Stomach smooth muscle (tissue), 2 donors: ENCODE measurements at regions not wholly inside any gene's neighbourhood (a gene's known extent, or its start where the extent isn't known, plus 50 kb on each side); places are given as distances from the start of the nearest gene placed in this dataset.

ENCODE experiments used
- H3K27ac ChIP-seq: one replicate; pipeline ENCODE4 v1.7.0; 2013; ENCODE audit warnings: mild to moderate bottlenecking, low read length, inconsistent platforms
- H3K27me3 ChIP-seq, 2 donors: one replicate each; pipeline ENCODE4 v1.7.0; 2013; ENCODE audit warnings: low read length in 2 of 2; ENCODE audit not compliant: insufficient read depth in 2 of 2, control insufficient read depth in 1 of 2
- H3K36me3 ChIP-seq, 2 donors: one replicate each; pipeline ENCODE4 v1.7.0; 2013; ENCODE audit warnings: low read length in 2 of 2; ENCODE audit not compliant: control insufficient read depth in 2 of 2, insufficient read depth in 2 of 2
- H3K4me1 ChIP-seq: one replicate; pipeline ENCODE4 v1.7.0; 2013; ENCODE audit warnings: low read length; ENCODE audit not compliant: control insufficient read depth, insufficient read depth
- H3K4me3 ChIP-seq, 2 donors: one replicate each; pipeline ENCODE4 v1.7.0; 2013; ENCODE audit warnings: low read length in 2 of 2
- H3K9ac ChIP-seq, 2 donors: one replicate each; pipeline ENCODE4 v1.7.0; 2013; ENCODE audit warnings: low read length in 2 of 2, mild to moderate bottlenecking in 1 of 2
- H3K9me3 ChIP-seq, 2 donors: one replicate each; pipeline ENCODE4 v1.7.0; 2013; ENCODE audit warnings: low read length in 2 of 2; ENCODE audit not compliant: control insufficient read depth in 2 of 2
- donor health status: healthy.
- donor health status: Pancreatic carcinoma.

DNA sequence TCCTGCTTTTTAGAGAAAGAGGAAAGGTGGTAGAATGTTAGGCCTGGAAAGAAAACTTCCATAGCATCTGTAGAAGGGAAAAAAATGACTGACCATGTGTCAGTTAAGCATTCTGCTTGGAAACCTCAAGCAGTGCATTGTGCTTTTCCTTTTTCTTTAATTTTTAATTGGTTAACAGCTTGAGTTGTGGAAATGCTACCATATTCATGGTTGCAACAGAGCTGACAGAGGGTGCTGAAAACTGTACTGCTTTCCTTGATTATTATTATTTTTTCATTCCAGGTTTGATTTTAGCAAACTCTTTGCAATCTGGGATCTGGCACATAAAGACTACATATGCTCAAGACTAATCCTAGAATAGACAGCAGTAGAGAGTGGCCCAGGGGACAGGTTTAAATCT, 404.5 kb downstream of the EPHA4 start:
- H3K27ac ChIP-seq = no peak overlapping the region
- no peak overlapping the region for H3K9ac ChIP-seq
- no peaks in the 10 kb centered on the region for H3K9me3 ChIP-seq
- no peaks in the 10 kb centered on the region for H3K27me3 ChIP-seq
- H3K4me3 ChIP-seq = no peak overlapping the region
- no peaks in the 10 kb centered on the region for H3K36me3 ChIP-seq
- no peaks in the 10 kb centered on the region for H3K4me1 ChIP-seq

DNA sequence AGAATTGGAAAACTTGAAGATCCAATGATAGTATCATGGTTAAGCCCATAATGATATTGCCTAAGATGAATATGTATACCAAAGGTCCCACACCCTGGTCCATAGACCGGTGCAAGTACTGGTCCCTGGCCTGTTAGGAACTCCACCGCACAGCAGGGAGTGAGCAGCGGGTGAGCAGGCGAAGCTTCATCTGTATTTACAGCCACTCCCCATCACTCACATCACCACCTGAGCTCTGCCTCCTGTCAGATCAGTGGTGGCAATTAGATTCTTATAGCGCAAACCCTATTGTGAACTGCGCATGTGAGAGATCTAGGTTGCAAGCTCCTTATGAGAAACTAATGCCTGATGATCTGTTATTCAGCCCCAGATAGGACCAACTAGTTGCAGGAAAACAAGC, 402.4 kb downstream of the EPHA4 start:
- Histone ChIP-seq H3K9ac (no peak overlapping the region), H3K27ac (no peak overlapping the region), H3K4me3 (no peak overlapping the region), H3K4me1 (no peaks in the 10 kb centered on the region), H3K9me3 (no peaks in the 10 kb centered on the region), H3K27me3 (no peaks in the 10 kb centered on the region), H3K36me3 (no peaks in the 10 kb centered on the region)

DNA sequence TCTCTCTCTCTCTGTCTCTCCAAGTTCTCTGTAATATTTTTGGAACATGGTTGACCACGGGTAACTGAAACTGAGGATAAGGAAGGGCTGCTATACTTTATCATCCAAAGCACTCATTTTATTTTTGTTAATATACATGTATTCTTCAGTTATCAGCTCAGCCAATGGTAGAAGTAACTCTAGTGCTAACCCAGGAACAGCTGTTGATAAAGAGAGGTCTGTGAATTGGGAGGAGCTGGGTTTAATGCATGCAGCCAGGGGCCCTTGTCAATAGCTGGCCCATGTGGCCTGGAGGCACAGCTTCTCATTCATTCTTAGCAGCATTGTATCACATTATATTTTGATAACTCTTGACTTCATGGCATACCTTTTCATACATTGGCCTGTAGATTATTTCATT, 401.6 kb downstream of the EPHA4 start:
- Histone ChIP-seq H3K9ac (no peak overlapping the region), H3K4me3 (no peak overlapping the region), H3K27me3 (no peaks in the 10 kb centered on the region), H3K27ac (no peak overlapping the region), H3K9me3 (no peaks in the 10 kb centered on the region), H3K36me3 (no peaks in the 10 kb centered on the region), H3K4me1 (no peaks in the 10 kb centered on the region)

DNA sequence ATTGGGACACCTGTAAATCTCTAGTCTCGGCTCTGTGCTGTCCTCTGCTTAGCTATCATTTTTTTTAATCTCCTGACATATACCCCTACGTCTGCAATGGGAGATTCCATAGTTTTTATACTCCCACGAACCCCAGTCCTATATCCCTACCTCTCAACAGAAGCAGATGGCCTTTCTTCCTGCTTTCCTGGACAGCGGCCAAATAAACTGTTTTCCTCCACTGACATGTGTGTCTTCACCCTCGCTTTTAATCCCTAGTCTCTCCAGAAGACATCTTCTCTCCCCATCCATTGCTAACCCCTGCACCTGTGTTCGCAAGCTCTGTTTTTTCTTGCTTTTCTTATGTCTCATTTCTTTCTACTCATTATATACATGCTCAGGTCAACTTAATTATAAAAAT, 395.4 kb downstream of the EPHA4 start:
- H3K9ac ChIP-seq = no peak overlapping the region
- no peak overlapping the region for H3K27ac ChIP-seq
- no peak overlapping the region for H3K4me3 ChIP-seq
- H3K27me3 ChIP-seq = no peaks in the 10 kb centered on the region
- no peaks in the 10 kb centered on the region for H3K9me3 ChIP-seq
- no peaks in the 10 kb centered on the region for H3K36me3 ChIP-seq
- no peaks in the 10 kb centered on the region for H3K4me1 ChIP-seq

DNA sequence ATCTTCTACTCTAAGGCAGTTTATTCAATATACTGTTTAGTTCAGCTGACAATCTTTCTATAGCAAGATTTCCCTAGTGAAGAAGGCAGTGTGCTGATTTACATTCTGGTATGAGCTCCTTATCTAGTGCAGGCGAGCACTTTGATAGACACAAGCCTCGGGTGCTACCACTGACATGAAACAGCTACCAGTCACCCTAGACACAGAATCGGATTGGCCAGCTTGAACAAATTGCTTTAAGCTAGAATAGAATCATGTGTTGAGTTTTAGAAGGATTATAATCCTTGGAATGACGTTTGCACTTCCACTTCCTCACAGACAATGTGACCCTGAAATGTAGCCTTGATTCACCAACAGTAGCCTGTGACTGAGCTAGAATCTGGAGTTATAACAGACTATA, 394.0 kb downstream of the EPHA4 start:
- Histone ChIP-seq H3K4me1 (no peaks in the 10 kb centered on the region), H3K36me3 (no peaks in the 10 kb centered on the region), H3K27me3 (no peaks in the 10 kb centered on the region), H3K4me3 (no peak overlapping the region), H3K9me3 (no peaks in the 10 kb centered on the region), H3K27ac (no peak overlapping the region), H3K9ac (no peak overlapping the region)

DNA sequence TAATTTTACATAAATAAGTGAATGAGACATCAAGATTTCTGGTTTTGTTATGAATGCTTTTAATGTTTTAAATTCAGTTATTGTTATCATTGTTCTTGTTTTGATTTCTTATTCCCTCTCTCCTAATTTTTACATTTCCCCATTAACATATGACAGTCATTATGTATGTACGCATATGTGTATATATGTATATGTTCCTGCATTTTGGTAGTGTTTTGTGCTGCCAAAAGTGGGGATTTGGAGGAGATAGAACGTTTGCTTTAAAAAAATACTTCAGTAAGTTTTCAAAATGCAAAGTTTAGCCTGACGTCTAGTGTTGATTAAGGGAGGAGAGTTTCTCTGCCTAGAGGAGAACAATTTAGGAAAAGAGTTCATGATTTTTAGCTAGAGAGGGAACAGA, 385.2 kb downstream of the EPHA4 start:
- Histone ChIP-seq H3K4me3 (no peak overlapping the region), H3K27ac (no peak overlapping the region), H3K4me1 (no peaks in the 10 kb centered on the region), H3K9ac (no peak overlapping the region), H3K36me3 (no peaks in the 10 kb centered on the region), H3K27me3 (no peaks in the 10 kb centered on the region), H3K9me3 (peaks cover 0 to 2% of the 10 kb centered on the region in 2 donors)

DNA sequence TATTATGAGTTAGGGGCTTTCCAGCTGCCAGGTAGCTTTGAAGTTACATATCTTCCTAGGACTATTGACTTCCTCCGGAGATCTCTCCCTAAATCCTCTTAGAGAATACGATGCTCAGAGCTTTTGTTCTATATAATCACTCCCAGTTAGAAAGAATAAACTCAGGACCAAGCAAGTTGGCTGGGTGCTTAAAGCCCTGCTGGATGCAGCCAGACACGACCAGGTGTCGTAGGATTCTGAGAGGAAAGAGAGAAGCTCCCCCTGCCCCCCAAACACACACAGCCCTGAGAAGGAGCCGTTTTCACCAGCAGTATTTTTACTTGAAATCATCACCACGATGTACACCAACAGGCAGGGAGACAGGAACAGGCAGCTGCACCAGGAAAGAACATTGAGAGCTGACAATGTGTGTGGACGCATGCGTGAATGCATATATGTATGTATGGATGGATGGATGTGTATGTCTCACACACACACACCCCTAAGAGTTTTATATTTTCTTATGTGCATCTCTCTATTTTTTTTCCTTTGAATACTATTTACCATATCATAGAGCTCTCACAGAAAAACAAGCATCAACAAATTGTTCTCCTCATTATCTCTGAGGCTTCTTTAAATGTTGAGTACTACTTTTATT, 382.6 kb downstream of the EPHA4 start:
- no peak overlapping the region for H3K4me3 ChIP-seq
- H3K4me1 ChIP-seq = no peaks in the 10 kb centered on the region
- H3K27ac ChIP-seq = no peak overlapping the region
- no peaks in the 10 kb centered on the region for H3K27me3 ChIP-seq
- H3K9ac ChIP-seq = no peak overlapping the region
- H3K36me3 ChIP-seq = no peaks in the 10 kb centered on the region
- H3K9me3 ChIP-seq = peaks cover 0 to 2% of the 10 kb centered on the region in 2 donors

DNA sequence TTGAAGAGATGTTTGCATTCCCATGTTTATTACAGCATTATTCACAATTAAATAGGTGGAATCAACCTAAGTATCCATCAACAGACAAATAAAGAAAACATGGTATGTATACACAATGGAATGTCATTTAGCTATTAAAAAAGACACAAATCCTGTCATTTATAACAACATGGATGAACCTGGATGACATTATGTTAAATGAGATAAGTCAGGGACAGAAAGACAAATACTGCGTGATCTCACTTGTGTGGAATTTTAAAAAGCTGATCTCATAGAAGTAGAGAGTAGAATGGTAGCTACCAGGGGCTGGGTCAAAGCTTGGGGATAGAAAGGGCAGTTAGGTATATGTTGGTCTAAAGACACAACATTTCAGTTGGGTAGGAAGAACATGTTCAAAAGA, 376.3 kb downstream of the EPHA4 start:
- no peaks in the 10 kb centered on the region for H3K4me1 ChIP-seq

DNA sequence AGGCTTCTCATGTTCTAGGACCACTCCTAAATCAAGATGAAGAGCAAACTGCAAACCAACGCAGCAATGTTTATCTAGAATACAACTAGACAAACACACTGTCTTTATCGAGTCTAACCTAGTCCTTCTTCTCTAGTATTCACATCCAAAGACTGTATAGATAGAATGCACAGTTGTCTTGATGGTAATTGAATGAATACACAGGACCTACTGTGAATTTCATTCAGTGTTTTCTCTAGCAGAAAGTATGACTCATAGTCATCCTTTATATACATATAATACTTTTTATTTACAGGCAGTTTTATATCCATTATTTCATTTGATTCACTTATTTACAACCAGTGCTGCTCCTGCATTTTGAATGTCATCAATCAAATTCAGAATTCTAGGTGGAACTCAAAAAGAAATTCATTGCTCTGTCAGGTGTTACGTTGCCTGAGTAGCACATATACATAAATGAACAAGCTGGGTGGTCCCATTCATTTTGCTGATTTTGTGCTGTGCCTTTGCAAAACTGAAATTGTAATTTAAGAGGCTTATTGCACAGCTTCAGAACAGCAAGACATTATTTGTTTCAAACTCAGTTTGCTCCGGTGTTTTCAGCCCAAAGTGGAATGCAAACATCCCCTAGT, 374.8 kb downstream of the EPHA4 start:
- Histone ChIP-seq H3K4me1 (no peaks in the 10 kb centered on the region), H3K9ac (no peak overlapping the region), H3K27me3 (no peaks in the 10 kb centered on the region), H3K36me3 (no peaks in the 10 kb centered on the region), H3K27ac (no peak overlapping the region), H3K9me3 (no peaks in the 10 kb centered on the region), H3K4me3 (no peak overlapping the region)

More for the DNA sequence above, 376.3 kb downstream of the EPHA4 start:
- Histone ChIP-seq H3K9me3 (no peaks in the 10 kb centered on the region), H3K9ac (no peak overlapping the region), H3K27ac (no peak overlapping the region), H3K27me3 (no peaks in the 10 kb centered on the region), H3K36me3 (no peaks in the 10 kb centered on the region), H3K4me3 (no peak overlapping the region)

DNA sequence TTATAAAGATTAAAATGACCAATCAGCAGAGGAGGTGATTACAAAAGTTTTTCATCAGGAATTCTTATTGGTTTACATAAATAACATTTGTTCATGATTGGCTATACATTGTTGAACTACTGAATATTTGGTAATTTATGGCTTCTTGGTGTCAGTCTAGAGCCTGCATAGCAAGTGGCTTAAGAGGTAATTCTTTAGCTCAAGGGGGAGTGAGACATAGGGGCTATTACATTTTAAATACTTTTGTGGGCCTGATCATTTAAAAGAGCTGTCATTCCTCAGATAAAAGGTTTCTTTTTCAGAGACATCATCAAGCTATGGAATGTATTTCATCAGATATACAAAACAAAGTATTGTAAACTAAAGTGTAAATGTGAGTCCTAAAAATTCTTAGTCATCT, 373.8 kb downstream of the EPHA4 start:
- H3K9ac ChIP-seq = no peak overlapping the region
- H3K4me3 ChIP-seq = no peak overlapping the region
- H3K4me1 ChIP-seq = no peaks in the 10 kb centered on the region
- H3K27ac ChIP-seq = no peak overlapping the region
- H3K9me3 ChIP-seq = no peaks in the 10 kb centered on the region
- no peaks in the 10 kb centered on the region for H3K27me3 ChIP-seq
- no peaks in the 10 kb centered on the region for H3K36me3 ChIP-seq

DNA sequence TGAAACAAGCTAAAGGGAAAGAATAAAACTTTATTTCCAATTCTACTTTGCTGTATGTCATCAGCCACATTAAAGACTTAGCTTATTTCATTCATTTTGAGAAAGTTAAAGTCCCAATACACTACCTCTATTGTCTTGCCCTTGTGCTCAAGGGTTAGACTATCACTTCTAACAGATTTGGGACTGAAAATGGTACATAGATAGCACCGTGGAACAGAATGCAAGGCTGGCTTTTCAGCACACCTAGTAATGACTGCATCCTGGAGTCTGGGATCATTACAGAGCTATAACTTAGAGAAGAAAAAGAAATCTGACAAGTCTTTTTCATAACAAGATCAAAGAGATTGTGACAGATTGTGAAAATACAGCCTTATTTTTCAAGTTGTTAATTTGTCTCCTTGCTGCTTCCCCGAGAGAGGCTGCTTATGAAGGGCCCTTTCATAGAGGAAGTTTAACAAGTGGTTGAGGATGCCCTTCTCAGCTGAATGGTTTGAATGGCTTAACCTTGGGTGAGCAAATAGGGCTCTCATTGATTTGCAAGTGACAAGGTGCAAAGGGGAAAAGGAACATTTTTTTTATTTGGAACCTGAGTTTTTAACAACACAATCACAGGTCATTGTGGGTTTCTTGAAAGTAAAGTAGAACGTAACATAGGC, 371.8 kb downstream of the EPHA4 start:
- no peaks in the 10 kb centered on the region for H3K9me3 ChIP-seq
- H3K4me3 ChIP-seq = no peak overlapping the region
- no peaks in the 10 kb centered on the region for H3K4me1 ChIP-seq
- no peak overlapping the region for H3K9ac ChIP-seq
- H3K27me3 ChIP-seq = no peaks in the 10 kb centered on the region
- no peaks in the 10 kb centered on the region for H3K36me3 ChIP-seq
- no peak overlapping the region for H3K27ac ChIP-seq
